Renal cortical epithelial cell (primary cell): ENCODE measurements at regions not wholly inside any gene's neighbourhood (a gene's known extent, or its start where the extent isn't known, plus 50 kb on each side); places are given as distances from the start of the nearest gene placed in this dataset.
"Not testable (repeated sequence)": the region's sequence is repeated elsewhere in the genome, so short reads cannot be mapped to it uniquely, and the experiment has no call there.

ENCODE experiments used
- DNase-seq: peaks from one replicate; pipeline ENCODE4 v3.0.0-alpha.2; 2011; ENCODE audit warnings: low read depth

GRCh38 chr18:49694402-49694801 lies 118.9 kb downstream of the ACAA2 start:
- DNase-seq = no peak

DNA sequence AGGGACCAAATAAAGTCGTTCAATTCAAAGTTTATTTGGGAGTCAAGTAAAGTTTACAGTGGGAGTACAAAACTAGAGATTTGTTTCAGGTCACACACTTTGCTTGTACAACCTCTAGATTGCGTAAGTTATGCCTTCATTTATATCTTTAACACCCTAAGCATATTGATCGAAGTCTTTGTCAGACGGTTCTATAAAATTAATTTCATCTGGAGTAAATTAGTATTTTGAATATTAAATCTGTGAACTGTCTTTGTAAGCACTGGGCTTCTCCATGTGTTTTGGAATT lies 119.7 kb downstream of the ACAA2 start:
- DNase-seq = no peak

GRCh38 chr18:49692906-49693716 lies 120.2 kb downstream of the ACAA2 start:
- no peak for DNase-seq

GRCh38 chr18:49691177-49691608 lies 122.1 kb downstream of the ACAA2 start:
- peak; percentile 99 for DNase-seq

- DNase-seq = peak; percentile 98
Observed at GRCh38 chr18:49690312-49690711, 123.0 kb downstream of the ACAA2 start.

- DNase-seq = no peak
Observed at GRCh38 chr18:49685231-49685942, 123.5 kb downstream of the LIPG start.

DNA sequence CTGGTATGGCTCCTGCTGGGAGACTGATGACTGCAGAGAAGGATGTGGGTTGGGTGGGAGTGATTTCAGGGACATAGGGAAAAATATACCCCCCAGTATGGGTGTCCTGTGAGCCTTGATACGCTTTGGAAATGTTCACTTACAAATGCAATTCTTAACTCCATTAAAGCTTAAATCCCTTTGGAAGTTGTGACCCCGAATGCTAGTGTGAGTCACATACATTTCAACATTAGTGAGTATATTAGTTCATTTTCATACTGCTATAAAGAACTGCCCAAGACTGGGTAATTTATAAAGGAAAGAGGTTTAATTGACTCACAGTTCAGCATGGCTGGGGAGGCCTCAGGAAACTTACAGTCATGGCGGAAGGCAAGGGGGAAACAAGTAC lies 120.9 kb downstream of the LIPG start:
- not testable (repeated sequence) for DNase-seq

- DNase-seq = no peak
Observed at GRCh38 chr18:49682173-49682802, 120.4 kb downstream of the LIPG start.

- DNase-seq = no peak
Observed at GRCh38 chr18:49681387-49681786, 119.5 kb downstream of the LIPG start.

GRCh38 chr18:49678440-49678839 lies 116.6 kb downstream of the LIPG start:
- no peak for DNase-seq

DNA sequence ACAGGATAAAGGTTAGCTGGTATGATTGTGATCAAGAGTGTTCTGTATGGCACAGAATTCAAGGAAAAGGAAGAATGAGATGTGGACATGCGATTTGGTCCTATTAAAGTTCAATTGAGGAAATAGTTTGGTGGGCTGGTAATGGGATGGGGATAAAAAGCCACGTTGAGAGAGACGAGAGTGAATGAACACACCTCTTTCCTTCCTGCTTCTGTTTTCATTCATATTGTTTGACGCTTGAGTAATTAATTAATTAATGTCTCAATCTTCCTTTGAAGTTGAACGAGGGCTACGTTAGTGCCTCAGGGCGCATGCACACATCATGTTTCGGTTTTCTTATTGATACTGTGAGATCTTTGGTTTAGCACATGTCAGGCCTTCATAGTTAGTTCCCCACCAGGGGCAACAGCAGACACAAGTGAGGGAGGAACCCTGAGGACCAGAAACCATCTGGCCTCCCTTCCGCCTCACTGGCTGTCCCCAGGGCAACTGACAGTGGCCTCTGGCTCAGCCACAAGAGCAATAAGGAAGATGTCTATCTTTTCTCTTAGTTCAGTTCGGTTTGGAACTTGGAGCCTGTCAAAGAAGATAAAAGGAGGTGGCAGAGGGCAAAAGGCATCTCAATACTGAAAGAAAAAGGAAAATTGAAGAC lies 116.0 kb downstream of the LIPG start:
- no peak for DNase-seq

- DNase-seq = no peak
Observed at GRCh38 chr18:49677081-49677480, 115.2 kb downstream of the LIPG start.

- no peak for DNase-seq
Observed at GRCh38 chr18:49673281-49673680, 111.4 kb downstream of the LIPG start.

DNA sequence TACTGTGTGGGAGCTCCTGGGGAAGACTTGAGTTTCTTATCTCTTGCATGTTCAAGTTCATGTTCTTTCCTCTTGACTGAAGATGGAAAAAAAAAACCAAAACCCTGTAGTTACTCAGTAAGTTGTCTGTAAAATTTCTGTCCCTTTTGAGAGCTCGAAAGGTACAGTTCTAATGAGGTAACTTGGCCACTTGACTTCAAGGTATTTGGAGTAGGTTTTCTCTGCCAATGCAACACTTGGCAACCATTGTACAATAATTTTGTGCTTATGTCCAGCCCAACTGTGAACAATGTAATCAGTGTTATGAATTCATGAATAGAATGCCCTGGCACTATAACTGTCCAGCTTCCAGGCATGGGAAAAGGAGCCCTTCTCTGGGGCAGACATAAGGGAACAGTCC lies 111.0 kb downstream of the LIPG start:
- no peak for DNase-seq

DNA sequence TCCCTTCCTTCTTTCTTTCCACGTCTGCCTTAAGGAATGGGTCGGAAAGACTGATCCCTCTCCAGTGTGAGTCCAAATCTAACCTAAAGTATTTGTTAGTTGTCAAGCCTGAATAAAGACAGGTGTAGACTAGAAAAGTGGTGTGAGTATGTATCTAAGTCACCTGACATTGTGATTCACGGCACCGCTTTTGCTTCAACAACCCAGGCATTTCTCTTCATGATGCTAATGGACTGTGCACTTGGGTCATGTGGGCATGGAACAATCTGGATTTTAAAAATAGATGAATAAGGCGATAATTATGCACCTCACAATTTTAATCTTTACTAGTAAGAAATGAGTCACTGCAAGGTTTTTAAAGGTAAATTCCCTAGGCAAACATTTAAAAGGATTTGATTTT lies 107.5 kb downstream of the LIPG start:
- DNase-seq = peak; percentile 57

- no peak for DNase-seq
Observed at GRCh38 chr18:49668574-49669275, 106.9 kb downstream of the LIPG start.

DNA sequence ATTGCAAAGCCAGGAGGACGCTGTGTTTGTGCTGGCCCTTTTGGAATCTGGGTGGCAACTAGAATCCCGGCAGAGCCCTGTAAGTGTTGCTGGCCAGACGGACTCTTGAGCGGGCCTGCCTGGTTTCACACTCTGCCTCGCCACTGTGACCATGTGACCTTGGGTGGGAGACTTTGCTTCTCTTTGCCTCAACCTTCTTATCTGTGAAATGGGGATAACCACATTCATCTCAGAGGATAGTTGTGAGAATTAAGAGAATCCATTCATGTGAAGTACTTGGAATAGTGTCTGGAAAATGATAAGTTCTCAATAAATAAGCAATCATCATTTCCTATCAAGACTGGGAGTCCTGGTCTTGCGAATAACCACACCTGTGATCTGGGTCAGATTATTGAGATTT lies 105.6 kb downstream of the LIPG start:
- DNase-seq = no peak

DNA sequence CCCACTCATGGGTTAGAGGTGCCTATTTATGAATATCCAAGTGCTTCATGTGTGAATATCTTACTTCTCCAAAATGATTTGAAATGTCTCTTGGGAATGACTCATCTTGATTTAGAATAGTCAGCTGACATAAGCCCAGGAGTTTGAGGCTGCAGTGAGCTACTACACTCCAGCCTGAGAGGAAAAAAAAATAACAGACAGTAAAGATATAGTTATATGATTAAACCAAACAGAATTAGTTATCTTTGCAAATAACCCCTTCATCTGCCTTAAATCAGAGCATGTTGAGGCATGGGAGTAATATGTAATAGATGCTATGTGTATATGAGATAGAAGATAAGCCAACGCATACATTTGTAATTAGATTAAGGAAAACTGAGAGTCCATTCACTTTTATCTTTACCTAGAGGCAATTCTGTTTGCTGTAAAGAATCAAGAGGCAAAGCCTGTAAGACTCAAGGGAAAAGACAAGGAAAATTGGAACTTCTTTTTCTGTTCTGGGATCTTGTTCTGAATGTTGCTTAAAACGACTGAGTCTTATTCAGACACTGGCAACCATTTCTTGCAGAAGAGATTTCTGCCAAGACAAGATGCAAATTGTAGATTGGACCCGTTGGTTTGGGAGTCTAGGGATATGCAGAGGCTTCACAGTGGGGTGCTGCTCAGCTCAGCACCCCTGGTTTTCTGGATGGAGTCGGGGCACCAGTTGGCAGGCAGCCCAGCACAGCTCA lies 104.4 kb downstream of the LIPG start:
- peak; percentile 44 for DNase-seq

GRCh38 chr18:49663899-49664890 lies 102.3 kb downstream of the LIPG start:
- DNase-seq = no peak

DNA sequence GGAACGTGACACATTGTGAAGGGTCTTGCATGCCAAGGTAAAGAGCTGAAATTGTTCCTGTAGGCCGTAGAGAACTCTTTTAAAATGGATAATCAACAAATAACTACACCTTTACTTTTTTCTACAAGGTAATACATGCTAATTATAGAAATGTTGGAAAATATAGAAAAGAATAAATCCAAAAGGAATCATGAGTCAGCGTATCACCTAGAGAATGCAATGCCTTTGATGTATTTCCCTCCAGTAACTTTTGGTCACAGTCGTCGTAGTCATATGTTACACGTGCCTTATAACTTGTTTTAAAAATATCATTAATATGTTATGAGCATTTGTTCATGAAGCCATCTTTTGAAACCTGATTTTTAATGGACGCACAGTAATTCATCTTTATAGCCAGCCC lies 100.6 kb downstream of the LIPG start:
- no peak for DNase-seq
